Stomach (tissue), 4 donors: ENCODE measurements at regions not wholly inside any gene's neighbourhood (a gene's known extent, or its start where the extent isn't known, plus 50 kb on each side); places are given as distances from the start of the nearest gene placed in this dataset.
"Not testable (repeated sequence)": the region's sequence is repeated elsewhere in the genome, so short reads cannot be mapped to it uniquely, and the experiment has no call there.

Source experiments
- EP300 ChIP-seq: sonication (generic); formaldehyde crosslinking; IDR thresholded peaks from one replicate; pipeline ENCODE4 v1.6.1; 2017; ENCODE audit warnings: antibody characterized with exemption
- POLR2A ChIP-seq, 4 donors: fragments of 450-650 bp; IDR thresholded peaks; one replicate each; pipeline ENCODE4 v1.6.1; 2016; ENCODE audit warnings: antibody characterized with exemption in 4 of 4, control low read depth in 2 of 4, mild to moderate bottlenecking in 1 of 4, moderate library complexity in 1 of 4
- POLR2AphosphoS5 ChIP-seq, 3 donors: sonication (generic); formaldehyde crosslinking; IDR thresholded peaks; one replicate each; pipeline ENCODE4 v1.6.1; 2016; ENCODE audit warnings: antibody characterized with exemption in 3 of 3
- TF ChIP-seq, protein P1 (sequence below), 7 experiments: fragments of 450-650 bp in 4 of 7; fragments of 200-600 bp in 3 of 7; sonication (generic) in 3 of 7; IDR thresholded peaks; one replicate each; pipeline ENCODE4 v1.5.1; 2016 to 2019; ENCODE audit warnings: antibody characterized with exemption in 7 of 7, control low read depth in 2 of 7, mild to moderate bottlenecking in 1 of 7

DNA sequence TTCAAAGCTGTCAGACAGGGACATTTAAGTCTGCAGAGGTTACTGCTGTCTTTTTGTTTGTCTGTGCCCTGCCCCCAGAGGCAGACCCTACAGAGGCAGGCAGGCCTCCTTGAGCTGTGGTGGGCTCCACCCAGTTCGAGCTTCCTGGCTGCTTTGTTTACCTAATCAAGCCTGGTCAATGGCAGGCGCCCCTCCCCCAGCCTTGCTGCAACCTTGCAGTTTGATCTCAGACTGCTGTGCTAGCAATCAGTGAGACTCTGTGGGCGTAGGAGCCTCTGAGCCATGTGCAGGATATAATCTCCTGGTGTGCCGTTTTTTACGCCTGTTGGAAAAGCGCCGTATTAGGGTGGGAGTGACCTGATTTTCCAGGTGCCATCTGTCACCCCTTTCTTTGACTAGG lies 211.2 kb upstream of the PKP2 start:
- not testable (repeated sequence) for TF ChIP-seq POLR2A (IDR thresholded peaks at IDR 0.05); EP300; POLR2AphosphoS5 (IDR thresholded peaks at IDR 0.05)
- TF ChIP-seq, protein P1, sequence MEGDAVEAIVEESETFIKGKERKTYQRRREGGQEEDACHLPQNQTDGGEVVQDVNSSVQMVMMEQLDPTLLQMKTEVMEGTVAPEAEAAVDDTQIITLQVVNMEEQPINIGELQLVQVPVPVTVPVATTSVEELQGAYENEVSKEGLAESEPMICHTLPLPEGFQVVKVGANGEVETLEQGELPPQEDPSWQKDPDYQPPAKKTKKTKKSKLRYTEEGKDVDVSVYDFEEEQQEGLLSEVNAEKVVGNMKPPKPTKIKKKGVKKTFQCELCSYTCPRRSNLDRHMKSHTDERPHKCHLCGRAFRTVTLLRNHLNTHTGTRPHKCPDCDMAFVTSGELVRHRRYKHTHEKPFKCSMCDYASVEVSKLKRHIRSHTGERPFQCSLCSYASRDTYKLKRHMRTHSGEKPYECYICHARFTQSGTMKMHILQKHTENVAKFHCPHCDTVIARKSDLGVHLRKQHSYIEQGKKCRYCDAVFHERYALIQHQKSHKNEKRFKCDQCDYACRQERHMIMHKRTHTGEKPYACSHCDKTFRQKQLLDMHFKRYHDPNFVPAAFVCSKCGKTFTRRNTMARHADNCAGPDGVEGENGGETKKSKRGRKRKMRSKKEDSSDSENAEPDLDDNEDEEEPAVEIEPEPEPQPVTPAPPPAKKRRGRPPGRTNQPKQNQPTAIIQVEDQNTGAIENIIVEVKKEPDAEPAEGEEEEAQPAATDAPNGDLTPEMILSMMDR (IDR thresholded peaks at IDR 0.05): not testable (repeated sequence)
